NCI-H2171 treated with DMSO at 0.1 percent for 48 hours (cell line): ENCODE measurements at regions not wholly inside any gene's neighbourhood (a gene's known extent, or its start where the extent isn't known, plus 50 kb on each side); places are given as distances from the start of the nearest gene placed in this dataset.
"Not testable (repeated sequence)": the region's sequence is repeated elsewhere in the genome, so short reads cannot be mapped to it uniquely, and the experiment has no call there.

ENCODE experiments used
- DNase-seq: peaks from one replicate; lab custom pipeline; 2025; lab: John Stamatoyannopoulos, UW

GRCh38 chrX:101823236-101823635 is 108.6 kb downstream of the ZMAT1 start:
- DNase-seq = no peak

DNA sequence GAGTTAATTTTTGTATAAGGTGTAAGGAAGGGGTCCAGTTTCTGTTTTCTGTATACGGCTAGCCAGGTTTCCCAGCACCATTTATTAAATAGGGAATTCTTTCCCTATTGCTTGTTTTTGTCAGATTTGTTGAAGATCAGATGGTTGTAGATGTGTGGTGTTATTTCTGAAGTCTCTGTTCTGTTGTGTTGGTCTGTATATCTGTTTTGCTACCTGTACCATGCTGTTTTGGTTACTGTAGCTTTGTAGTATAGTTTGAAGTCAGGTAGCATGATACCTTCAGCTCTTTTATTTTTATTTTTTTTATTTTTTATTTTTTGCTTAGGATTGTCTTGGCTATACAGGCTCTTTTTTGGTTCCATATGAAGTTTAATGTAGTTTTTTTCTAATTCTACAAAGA is 114.1 kb downstream of the ZMAT1 start:
- not testable (repeated sequence) for DNase-seq

GRCh38 chrX:101813200-101813599 is 118.6 kb downstream of the ZMAT1 start:
- DNase-seq = no peak

- DNase-seq = peak; percentile 7
Measured at GRCh38 chrX:101803451-101803850, 128.4 kb downstream of the ZMAT1 start.

GRCh38 chrX:101799387-101799786 is 132.4 kb downstream of the ZMAT1 start:
- peak; percentile 63 for DNase-seq

- no peak for DNase-seq
Measured at GRCh38 chrX:101787934-101788333, 128.3 kb upstream of the ARMCX2 start.

GRCh38 chrX:101785142-101785541 is 125.5 kb upstream of the ARMCX2 start:
- no peak for DNase-seq

GRCh38 chrX:101780421-101780820 is 120.8 kb upstream of the ARMCX2 start:
- not testable (repeated sequence) for DNase-seq

DNA sequence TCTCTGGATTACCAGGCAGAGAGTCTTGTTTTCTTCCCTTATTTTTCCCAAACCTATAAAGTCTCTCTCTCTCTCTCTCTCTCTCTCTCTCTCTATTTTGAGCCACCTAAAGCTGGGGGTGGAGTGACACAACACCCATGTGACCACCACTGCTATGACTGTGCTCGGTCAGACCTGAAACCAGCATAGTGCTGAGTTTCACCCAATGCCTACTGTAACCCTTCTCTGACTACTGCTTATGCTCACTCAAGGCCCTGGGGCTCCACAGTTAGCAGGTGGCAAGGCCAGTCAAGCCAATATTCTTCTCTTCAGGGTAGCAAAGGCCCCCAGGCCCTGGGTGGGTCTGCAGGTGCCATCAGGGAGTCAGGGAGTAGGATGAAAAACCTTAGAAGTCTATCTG is 114.7 kb upstream of the ARMCX2 start:
- DNase-seq = no peak

GRCh38 chrX:101764538-101764937 is 104.9 kb upstream of the ARMCX2 start:
- no peak for DNase-seq

- no peak for DNase-seq
Measured at GRCh38 chrX:101759000-101759399, 99.3 kb upstream of the ARMCX2 start.

DNA sequence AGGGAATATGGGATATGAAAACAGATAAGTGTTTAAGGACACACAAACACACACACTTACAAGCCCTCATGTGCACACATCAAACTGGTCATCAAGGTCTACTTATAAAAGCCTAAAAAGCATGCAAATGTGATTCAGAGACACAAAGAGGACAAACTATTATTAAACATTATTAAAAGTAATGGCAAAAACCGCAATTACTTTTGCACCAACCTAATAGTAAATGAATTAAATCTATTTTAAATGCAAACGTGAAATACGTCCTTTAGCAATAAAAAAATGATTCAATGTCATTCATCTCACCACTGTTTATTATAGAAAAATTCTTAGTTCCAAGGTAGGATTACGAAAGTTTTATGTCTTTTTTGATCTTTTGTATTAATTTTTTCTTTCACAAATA is 91.1 kb upstream of the ARMCX2 start:
- DNase-seq = no peak

DNA sequence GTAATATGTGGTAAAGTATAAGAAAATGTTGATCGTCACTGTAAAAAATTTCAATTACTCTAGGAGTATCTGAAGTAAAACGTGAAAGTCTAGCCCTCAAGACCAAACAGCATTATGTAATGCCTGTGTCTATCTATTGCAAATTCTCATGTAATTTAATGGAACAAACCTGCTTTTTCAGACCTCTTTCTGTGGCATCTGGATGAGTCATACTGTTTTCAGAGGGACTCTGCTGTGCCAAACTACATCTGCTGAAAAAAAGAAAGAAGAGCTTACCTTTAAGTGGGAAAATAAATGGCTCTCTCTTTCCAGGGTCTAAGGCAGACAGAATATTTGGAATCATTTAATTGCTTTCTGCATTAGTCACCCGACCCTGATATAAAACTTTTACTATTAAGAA is 89.8 kb upstream of the ARMCX2 start:
- no peak for DNase-seq

- no peak for DNase-seq
Measured at GRCh38 chrX:101745046-101745445, 85.4 kb upstream of the ARMCX2 start.

DNA sequence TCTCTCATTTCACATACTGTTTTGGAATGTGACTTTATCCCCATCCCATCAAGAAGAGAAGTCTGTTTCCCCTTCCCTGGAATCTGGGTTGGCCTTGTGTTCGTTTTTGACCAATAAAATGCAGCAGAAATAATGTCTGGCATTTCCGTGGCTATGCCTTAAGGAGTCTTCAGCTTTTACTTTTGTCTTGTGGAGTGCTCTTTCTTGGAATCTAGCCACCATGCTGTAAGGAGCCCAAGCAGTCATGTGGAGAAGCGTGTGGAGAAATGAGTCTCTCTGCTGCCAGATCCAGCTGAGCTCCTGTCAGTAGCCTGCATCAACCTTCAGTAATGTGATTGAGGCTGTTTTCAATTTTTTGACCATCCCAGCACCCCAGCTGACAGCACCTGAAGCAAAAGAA is 84.4 kb upstream of the ARMCX2 start:
- no peak for DNase-seq

DNA sequence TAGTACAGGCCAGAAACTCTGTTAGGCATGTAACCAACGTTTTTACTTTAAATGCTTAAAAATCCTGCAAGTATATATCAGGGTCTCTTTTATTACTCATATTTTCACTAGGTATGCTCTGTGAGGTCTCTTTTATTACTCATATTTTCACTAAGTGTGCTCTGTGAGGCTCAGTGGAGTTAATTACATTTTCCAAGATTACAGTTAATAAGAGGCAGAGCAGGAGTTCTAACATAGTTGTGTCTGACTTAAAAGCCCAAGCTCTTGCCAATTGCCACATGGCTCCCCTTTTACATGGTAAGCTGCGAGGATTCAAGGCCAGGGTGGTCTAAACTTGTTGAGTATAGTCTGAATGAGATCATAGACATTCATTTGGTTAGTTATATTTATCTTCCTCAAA is 81.0 kb upstream of the ARMCX2 start:
- no peak for DNase-seq

DNA sequence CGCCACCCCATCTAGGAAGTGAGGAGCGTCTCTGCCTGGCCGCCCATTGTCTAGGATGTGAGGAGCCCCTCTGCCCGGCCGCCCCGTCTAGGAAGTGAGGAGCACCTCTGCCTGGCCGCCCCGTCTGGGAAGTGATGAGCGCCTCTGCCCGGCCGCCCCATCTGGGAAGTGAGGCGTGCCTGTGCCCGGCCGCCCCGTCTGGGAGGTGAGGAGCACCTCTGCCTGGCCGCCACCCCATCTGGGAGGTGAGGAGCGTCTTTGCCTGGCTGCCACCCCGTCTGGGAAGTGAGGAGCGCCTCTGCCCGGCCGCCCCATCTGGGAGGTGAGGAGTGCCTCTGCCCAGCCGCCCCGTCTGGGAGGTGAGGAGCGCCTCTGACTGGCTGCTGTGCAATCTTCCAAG is 79.2 kb upstream of the ARMCX2 start:
- not testable (repeated sequence) for DNase-seq

- DNase-seq = not testable (repeated sequence)
Measured at GRCh38 chrX:101738411-101738810, 78.8 kb upstream of the ARMCX2 start.

- DNase-seq = no peak
Measured at GRCh38 chrX:101736651-101737050, 77.0 kb upstream of the ARMCX2 start.

- no peak for DNase-seq
Measured at GRCh38 chrX:101732870-101733269, 73.2 kb upstream of the ARMCX2 start.

DNA sequence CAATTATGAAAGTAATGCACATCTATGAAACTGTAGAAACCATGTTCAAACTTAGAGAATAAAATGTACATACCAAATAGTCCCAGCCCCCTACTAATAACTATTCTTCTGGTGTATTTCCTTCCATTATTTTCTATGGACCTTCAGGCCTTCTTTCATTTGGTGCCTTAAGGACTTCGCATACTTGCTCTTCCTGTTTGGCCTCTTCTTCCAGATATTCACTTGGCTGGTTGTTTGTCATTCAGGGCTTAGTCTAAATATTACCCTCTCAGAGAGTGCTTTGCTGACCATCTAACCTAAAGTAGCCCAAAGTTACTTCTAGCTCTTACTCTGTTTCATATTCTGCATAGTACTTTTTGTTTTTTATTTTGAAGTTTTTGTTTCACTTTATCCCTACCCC is 70.3 kb upstream of the ARMCX2 start:
- no peak for DNase-seq
